Parathyroid adenoma (tissue), 2 donors: ENCODE measurements at regions not wholly inside any gene's neighbourhood (a gene's known extent, or its start where the extent isn't known, plus 50 kb on each side); places are given as distances from the start of the nearest gene placed in this dataset.

Experiments used
- H2AFZ ChIP-seq: fragments of 300-600 bp; sonication (generic); one replicate; pipeline ENCODE4 v1.7.0; 2017; ENCODE audit warnings: antibody characterized with exemption, mild to moderate bottlenecking
- H3K27ac ChIP-seq: fragments of 300-600 bp; sonication (generic); one replicate; pipeline ENCODE4 v1.7.0; 2017
- H3K27me3 ChIP-seq: fragments of 300-600 bp; sonication (generic); one replicate; pipeline ENCODE4 v1.7.0; 2017; ENCODE audit warnings: low read length; ENCODE audit not compliant: control insufficient read depth, insufficient read depth
- H3K36me3 ChIP-seq: fragments of 300-600 bp; sonication (generic); one replicate; pipeline ENCODE4 v1.7.0; 2017; ENCODE audit warnings: low read length; ENCODE audit not compliant: control insufficient read depth, insufficient read depth
- H3K4me1 ChIP-seq: fragments of 300-600 bp; sonication (generic); one replicate; pipeline ENCODE4 v1.7.0; 2017; ENCODE audit warnings: control low read depth
- H3K4me2 ChIP-seq: fragments of 300-600 bp; sonication (generic); one replicate; pipeline ENCODE4 v1.7.0; 2017; ENCODE audit warnings: low read length
- H3K4me3 ChIP-seq: fragments of 300-600 bp; sonication (generic); one replicate; pipeline ENCODE4 v1.7.0; 2017; ENCODE audit warnings: low read depth, low read length
- H3K79me2 ChIP-seq: fragments of 300-600 bp; sonication (generic); one replicate; pipeline ENCODE4 v1.7.0; 2017; ENCODE audit warnings: control low read depth
- H3K9ac ChIP-seq: fragments of 300-600 bp; sonication (generic); one replicate; pipeline ENCODE4 v1.7.0; 2017; ENCODE audit warnings: mild to moderate bottlenecking
- H3K9me3 ChIP-seq: fragments of 300-600 bp; sonication (generic); one replicate; pipeline ENCODE4 v1.7.0; 2017; ENCODE audit warnings: low read length; ENCODE audit not compliant: control insufficient read depth
- CTCF ChIP-seq: fragments of 300-600 bp; sonication (generic); IDR thresholded peaks from one replicate; pipeline ENCODE4 v1.7.0; 2017; ENCODE audit warnings: antibody characterized with exemption, mild to moderate bottlenecking
- donor health status: primary hyperparathyroidism.

- Histone ChIP-seq H3K9me3 (no peaks in the 10 kb centered on the region), H3K27me3 (no peaks in the 10 kb centered on the region), H3K27ac (no peak overlapping the region), H3K4me1 (no peaks in the 10 kb centered on the region), H2AFZ (no peak overlapping the region), H3K79me2 (no peaks in the 10 kb centered on the region), H3K9ac (no peak overlapping the region), H3K4me3 (no peak overlapping the region), H3K4me2 (no peak overlapping the region), H3K36me3 (no peaks in the 10 kb centered on the region)
- TF ChIP-seq CTCF, result no peak
Measured at GRCh38 chr2:203811491-203812221, 55.9 kb upstream of the CTLA4 start.

- Histone ChIP-seq H3K4me2 (no peak overlapping the region), H3K4me3 (no peak overlapping the region), H3K27ac (no peak overlapping the region), H3K27me3 (no peaks in the 10 kb centered on the region), H3K9ac (no peak overlapping the region), H3K9me3 (no peaks in the 10 kb centered on the region), H3K4me1 (no peaks in the 10 kb centered on the region), H3K79me2 (no peaks in the 10 kb centered on the region), H2AFZ (no peak overlapping the region), H3K36me3 (no peaks in the 10 kb centered on the region)
- no peak for TF ChIP-seq CTCF
Measured at GRCh38 chr2:203812294-203813221, 55.0 kb upstream of the CTLA4 start.

GRCh38 chr2:203813684-203814083 lies 53.9 kb upstream of the CTLA4 start:
- Histone ChIP-seq H2AFZ (no peak overlapping the region), H3K36me3 (no peaks in the 10 kb centered on the region), H3K27ac (no peak overlapping the region), H3K79me2 (no peaks in the 10 kb centered on the region), H3K4me3 (no peak overlapping the region), H3K4me1 (no peaks in the 10 kb centered on the region), H3K9me3 (no peaks in the 10 kb centered on the region), H3K27me3 (no peaks in the 10 kb centered on the region), H3K9ac (no peak overlapping the region), H3K4me2 (no peak overlapping the region)
- no peak for TF ChIP-seq CTCF

GRCh38 chr2:203814661-203815540 lies 52.7 kb upstream of the CTLA4 start:
- H3K9ac ChIP-seq, result no peak overlapping the region
- no peak overlapping the region for H3K27ac ChIP-seq
- H3K4me3 ChIP-seq, result no peak overlapping the region
- no peaks in the 10 kb centered on the region for H3K4me1 ChIP-seq
- peak; percentile 76 for TF ChIP-seq CTCF
- no peaks in the 10 kb centered on the region for H3K9me3 ChIP-seq
- no peaks in the 10 kb centered on the region for H3K36me3 ChIP-seq
- H3K27me3 ChIP-seq, result no peaks in the 10 kb centered on the region
- H3K79me2 ChIP-seq, result no peaks in the 10 kb centered on the region
- peak overlapping the region; percentile 36 for H2AFZ ChIP-seq
- no peak overlapping the region for H3K4me2 ChIP-seq
